WTC11 (cell line): ENCODE measurements at regions not wholly inside any gene's neighbourhood (a gene's known extent, or its start where the extent isn't known, plus 50 kb on each side); places are given as distances from the start of the nearest gene placed in this dataset.

ENCODE experiments used
- ATAC-seq: fragments of 200-7000 bp; cut with Tn5 transposase; 2 replicates; pipeline ENCODE4 v1.10.0; 2021; ENCODE audit warnings: mild to moderate bottlenecking, moderate library complexity
- CTCF ChIA-PET: fragments of 300-600 bp; sonication (Branson Sonifier 250); formaldehyde crosslinking; loops from one replicate; lab custom pipeline; 2021; ENCODE audit warnings: antibody characterized with exemption; lab: Charles Lee
- POLR2A ChIA-PET: fragments of 350-600 bp; sonication (Branson Sonifier 250); formaldehyde crosslinking; loops from one replicate; lab custom pipeline; 2021; ENCODE audit warnings: antibody characterized with exemption; lab: Charles Lee
- DNase-seq: peaks from one replicate; pipeline ENCODE4 v3.0.0; 2021; ENCODE audit warnings: low spot score
- H3K27ac Mint-ChIP-seq: 2 replicates; pipeline ENCODE4 v1.8.0; 2021; ENCODE audit warnings: mixed read lengths
- H3K27me3 Mint-ChIP-seq: 2 replicates; pipeline ENCODE4 v1.8.0; 2021; ENCODE audit warnings: low read depth, mild to moderate bottlenecking, moderate library complexity, mixed read lengths
- H3K36me3 Mint-ChIP-seq: 2 replicates; pipeline ENCODE4 v1.8.0; 2021; ENCODE audit warnings: mixed read lengths
- H3K4me1 Mint-ChIP-seq: 2 replicates; pipeline ENCODE4 v1.8.0; 2022; ENCODE audit warnings: mixed read lengths
- H3K4me3 Mint-ChIP-seq: 2 replicates; pipeline ENCODE4 v1.8.0; 2021; ENCODE audit warnings: mild to moderate bottlenecking, moderate library complexity, mixed read lengths
- H3K9me3 Mint-ChIP-seq: 2 replicates; pipeline ENCODE4 v1.8.0; 2021; ENCODE audit warnings: mixed read lengths
- ATF1 ChIP-seq: sonication (generic); formaldehyde crosslinking; IDR thresholded peaks from 2 replicates; pipeline ENCODE4 v1.8.1; 2023; ENCODE audit warnings: mild to moderate bottlenecking, moderate library complexity, missing genetic modification reagents
- ATF6 ChIP-seq: sonication (generic); formaldehyde crosslinking; IDR thresholded peaks from 2 replicates; pipeline ENCODE4 v1.8.1; 2023; ENCODE audit warnings: mild to moderate bottlenecking, missing genetic modification reagents
- CBFB ChIP-seq: sonication (generic); formaldehyde crosslinking; IDR thresholded peaks from 2 replicates; pipeline ENCODE4 v1.8.1; 2022; ENCODE audit warnings: mild to moderate bottlenecking, low read depth, missing genetic modification reagents
- CREM ChIP-seq: sonication (generic); formaldehyde crosslinking; IDR thresholded peaks from 2 replicates; pipeline ENCODE4 v1.8.1; 2022; ENCODE audit warnings: mild to moderate bottlenecking, missing genetic modification reagents, moderate library complexity
- E2F1 ChIP-seq: sonication (generic); formaldehyde crosslinking; IDR thresholded peaks from 2 replicates; pipeline ENCODE4 v1.8.0; 2022; ENCODE audit warnings: mild to moderate bottlenecking, missing genetic modification reagents
- ETV6 ChIP-seq: sonication (generic); formaldehyde crosslinking; IDR thresholded peaks from 2 replicates; pipeline ENCODE4 v1.8.1; 2022; ENCODE audit warnings: mild to moderate bottlenecking, missing genetic modification reagents
- FOXP1 ChIP-seq: sonication (generic); formaldehyde crosslinking; IDR thresholded peaks from 2 replicates; pipeline ENCODE4 v1.8.0; 2022; ENCODE audit warnings: missing genetic modification reagents, mild to moderate bottlenecking, moderate library complexity, borderline replicate concordance
- GTF2I ChIP-seq: fragments of 250-450 bp; sonication (Bioruptor Pico); conservative IDR thresholded peaks from 2 replicates; pipeline ENCODE4 v1.4.0; 2021; ENCODE audit warnings: mild to moderate bottlenecking
- JUN ChIP-seq: sonication (generic); formaldehyde crosslinking; IDR thresholded peaks from 2 replicates; pipeline ENCODE4 v1.8.0; 2023; ENCODE audit warnings: mild to moderate bottlenecking, missing genetic modification reagents
- NFE2L1 ChIP-seq: sonication (generic); formaldehyde crosslinking; IDR thresholded peaks from 2 replicates; pipeline ENCODE4 v1.8.1; 2023; ENCODE audit warnings: missing genetic modification reagents
- NR2C2 ChIP-seq: sonication (generic); formaldehyde crosslinking; IDR thresholded peaks from 2 replicates; pipeline ENCODE4 v1.8.0; 2022; ENCODE audit warnings: mild to moderate bottlenecking, missing genetic modification reagents
- NR3C1 ChIP-seq: sonication (generic); formaldehyde crosslinking; conservative IDR thresholded peaks from 2 replicates; pipeline ENCODE4 v1.8.1; 2023; ENCODE audit warnings: low read depth, mild to moderate bottlenecking, missing genetic modification reagents
- RELA ChIP-seq: sonication (generic); formaldehyde crosslinking; IDR thresholded peaks from 2 replicates; pipeline ENCODE4 v1.8.1; 2022; ENCODE audit warnings: missing genetic modification reagents, mild to moderate bottlenecking, borderline replicate concordance
- TCF7 ChIP-seq: sonication (generic); formaldehyde crosslinking; IDR thresholded peaks from 2 replicates; pipeline ENCODE4 v1.8.0; 2022; ENCODE audit warnings: mild to moderate bottlenecking, low read depth, missing genetic modification reagents, moderate library complexity
- TEAD1 ChIP-seq: sonication (generic); formaldehyde crosslinking; IDR thresholded peaks from 2 replicates; pipeline ENCODE4 v1.8.0; 2022; ENCODE audit warnings: mild to moderate bottlenecking, missing genetic modification reagents
- USF1 ChIP-seq: sonication (generic); formaldehyde crosslinking; IDR thresholded peaks from 2 replicates; pipeline ENCODE4 v1.8.0; 2022; ENCODE audit warnings: mild to moderate bottlenecking, missing genetic modification reagents
- ZNF121 ChIP-seq: sonication (generic); formaldehyde crosslinking; IDR thresholded peaks from 2 replicates; pipeline ENCODE4 v1.8.0; 2023; ENCODE audit warnings: missing genetic modification reagents
- ZNF232 ChIP-seq: sonication (generic); formaldehyde crosslinking; IDR thresholded peaks from 2 replicates; pipeline ENCODE4 v1.8.0; 2022; ENCODE audit warnings: mild to moderate bottlenecking, missing genetic modification reagents
- ZNF416 ChIP-seq: fragments of 250-450 bp; sonication (Bioruptor Pico); IDR thresholded peaks from 2 replicates; pipeline ENCODE4 v1.9.0; 2021; ENCODE audit warnings: mild to moderate bottlenecking, inconsistent platforms
- ZNF532 ChIP-seq: fragments of 250-450 bp; sonication (Bioruptor Pico); IDR thresholded peaks from 2 replicates; pipeline ENCODE4 v1.9.0; 2021; ENCODE audit warnings: mild to moderate bottlenecking, borderline replicate concordance
- TF ChIP-seq, protein P1 (sequence below): sonication (generic); formaldehyde crosslinking; IDR thresholded peaks from 2 replicates; pipeline ENCODE4 v1.8.1; 2022; ENCODE audit warnings: missing genetic modification reagents, borderline replicate concordance

GRCh38 chr18:78924301-78924700 is 55.3 kb upstream of the SALL3 start (continued):
- TF ChIP-seq ATF6, result no peak

GRCh38 chr18:78924786-78925540 is 54.7 kb upstream of the SALL3 start:
- no peaks in the 10 kb centered on the region; the same call in 1 of the 2 replicates for H3K27me3 Mint-ChIP-seq

More at GRCh38 chr18:78924786-78925540, 54.7 kb upstream of the SALL3 start:
- CTCF ChIA-PET, result no interaction called here
- no peak overlapping the region for H3K27ac Mint-ChIP-seq
- H3K4me3 Mint-ChIP-seq, result no peak overlapping the region
- H3K36me3 Mint-ChIP-seq, result 0 out of 2 replicates have a peak, but pooled peaks cover 5% of the 10 kb centered on the region
- ATAC-seq, result no peak
- POLR2A ChIA-PET, result no interaction called here
- DNase-seq, result no peak
- peaks cover 12% of the 10 kb centered on the region for H3K9me3 Mint-ChIP-seq
- H3K4me1 Mint-ChIP-seq, result no peaks in the 10 kb centered on the region
- TF ChIP-seq ZNF232, result no peak
- no peak for TF ChIP-seq TCF7 (CRISPR knock-in tag)
- no peak for TF ChIP-seq CREM (CRISPR knock-in tag)
- TF ChIP-seq JUN (CRISPR knock-in tag), result no peak
- no peak for TF ChIP-seq NFE2L1
- no peak for TF ChIP-seq ETV6
- TF ChIP-seq GTF2I (CRISPR knock-in tag), result no peak
- TF ChIP-seq CBFB, result no peak
- no peak for TF ChIP-seq FOXP1 (CRISPR knock-in tag)
- TF ChIP-seq ZNF416 (CRISPR knock-in tag), result no peak
- TF ChIP-seq, protein P1, sequence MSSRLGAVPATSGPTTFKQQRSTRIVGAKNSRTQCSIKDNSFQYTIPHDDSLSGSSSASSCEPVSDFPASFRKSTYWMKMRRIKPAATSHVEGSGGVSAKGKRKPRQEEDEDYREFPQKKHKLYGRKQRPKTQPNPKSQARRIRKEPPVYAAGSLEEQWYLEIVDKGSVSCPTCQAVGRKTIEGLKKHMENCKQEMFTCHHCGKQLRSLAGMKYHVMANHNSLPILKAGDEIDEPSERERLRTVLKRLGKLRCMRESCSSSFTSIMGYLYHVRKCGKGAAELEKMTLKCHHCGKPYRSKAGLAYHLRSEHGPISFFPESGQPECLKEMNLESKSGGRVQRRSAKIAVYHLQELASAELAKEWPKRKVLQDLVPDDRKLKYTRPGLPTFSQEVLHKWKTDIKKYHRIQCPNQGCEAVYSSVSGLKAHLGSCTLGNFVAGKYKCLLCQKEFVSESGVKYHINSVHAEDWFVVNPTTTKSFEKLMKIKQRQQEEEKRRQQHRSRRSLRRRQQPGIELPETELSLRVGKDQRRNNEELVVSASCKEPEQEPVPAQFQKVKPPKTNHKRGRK (CRISPR knock-in tag), result no peak
- no peak for TF ChIP-seq TEAD1
- TF ChIP-seq USF1 (CRISPR knock-in tag), result no peak
- no peak for TF ChIP-seq NR3C1
- no peak for TF ChIP-seq NR2C2 (CRISPR knock-in tag)
- no peak for TF ChIP-seq ATF1
- TF ChIP-seq ZNF121 (CRISPR knock-in tag), result no peak
- no peak for TF ChIP-seq RELA (CRISPR knock-in tag)
- TF ChIP-seq ZNF532 (CRISPR knock-in tag), result no peak
- TF ChIP-seq E2F1 (CRISPR knock-in tag), result no peak
